GM12873 (cell line): ENCODE measurements at regions not wholly inside any gene's neighbourhood (a gene's known extent, or its start where the extent isn't known, plus 50 kb on each side); places are given as distances from the start of the nearest gene placed in this dataset.

ENCODE experiments used
- CTCF ChIP-seq: IDR thresholded peaks from 2 replicates; pipeline ENCODE4 v1.5.1; 2012; ENCODE audit warnings: low read depth, mild to moderate bottlenecking, moderate library complexity, low read length, control low read depth; ENCODE audit not compliant: insufficient read depth; ENCODE audit errors: missing control alignments

- no peak for TF ChIP-seq CTCF
These were observed 73.3 kb upstream of the FRMD4A start for GRCh38 chr10:14403881-14404623.

- no peak for TF ChIP-seq CTCF
These were observed 72.6 kb upstream of the FRMD4A start for GRCh38 chr10:14403359-14403758.

- no peak for TF ChIP-seq CTCF
These were observed 68.9 kb upstream of the FRMD4A start for GRCh38 chr10:14399641-14400040.

- TF ChIP-seq CTCF, result no peak
These were observed 66.3 kb upstream of the FRMD4A start for GRCh38 chr10:14397066-14397465.

- TF ChIP-seq CTCF, result peak; percentile 48
These were observed 65.8 kb upstream of the FRMD4A start for GRCh38 chr10:14396411-14397048.

- no peak for TF ChIP-seq CTCF
These were observed 63.5 kb upstream of the FRMD4A start for GRCh38 chr10:14394179-14394578.

GRCh38 chr10:14391342-14391741 lies 60.6 kb upstream of the FRMD4A start:
- TF ChIP-seq CTCF, result no peak
